ENCODE measurements at regions not wholly inside any gene's neighbourhood (a gene's known extent, or its start where the extent isn't known, plus 50 kb on each side); places are given as distances from the start of the nearest gene placed in this dataset.

- H3K9me3 ChIP-seq (ENCODE audit: control insufficient read depth, low read length), result peaks cover 1% of the 10 kb centered on the region
- H3K4me1 ChIP-seq (ENCODE audit: control insufficient read depth in 1 of 2, insufficient read depth in 2 of 2, low read length in 2 of 2), result no peaks in the 10 kb centered on the region
- no peak overlapping the region for H3K27ac ChIP-seq (ENCODE audit: low read depth in 1 of 2, low read length in 2 of 2)
- H3K36me3 ChIP-seq (ENCODE audit: control insufficient read depth in 1 of 2, insufficient read depth in 2 of 2, low read length in 1 of 2), result no peaks in the 10 kb centered on the region
- ATAC-seq (ENCODE audit: low FRiP score) (no peak), DNase-seq (no peak)
- no peak overlapping the region for H3K4me3 ChIP-seq (ENCODE audit: low read length in 2 of 2)
- intact Hi-C loops (cut with DNase I), result no loop called here
- WGBS, 2 donors, result 84 to 91% methylated on average over 2 of the region's 2 CpGs
- no peaks in the 10 kb centered on the region for H3K27me3 ChIP-seq (ENCODE audit: control insufficient read depth in 1 of 2, insufficient read depth in 2 of 2, low read length in 1 of 2)
Observed at GRCh38 chr2:223532161-223532560, 70.0 kb downstream of the SCG2 start.

GRCh38 chr2:223532712-223533111 lies 69.4 kb downstream of the SCG2 start:
- Histone ChIP-seq H3K4me3 (ENCODE audit: low read length in 2 of 2) (no peak overlapping the region), H3K27me3 (ENCODE audit: control insufficient read depth in 1 of 2, insufficient read depth in 2 of 2, low read length in 1 of 2) (no peaks in the 10 kb centered on the region), H3K27ac (ENCODE audit: low read depth in 1 of 2, low read length in 2 of 2) (no peak overlapping the region), H3K36me3 (ENCODE audit: control insufficient read depth in 1 of 2, insufficient read depth in 2 of 2, low read length in 1 of 2) (no peaks in the 10 kb centered on the region), H3K4me1 (ENCODE audit: control insufficient read depth in 1 of 2, insufficient read depth in 2 of 2, low read length in 2 of 2) (peaks cover 0 to under 1% of the 10 kb centered on the region in 2 donors), H3K9me3 (ENCODE audit: control insufficient read depth, low read length) (peaks cover 1% of the 10 kb centered on the region)
- intact Hi-C loops (cut with DNase I), result no loop called here
- no peak for ATAC-seq (ENCODE audit: low FRiP score)
- DNase-seq, result no peak
- WGBS, 2 donors, result 89 to 100% methylated on average over 1 of the region's 1 CpG

GRCh38 chr2:223536546-223536945 lies 65.6 kb downstream of the SCG2 start:
- no peaks in the 10 kb centered on the region for H3K36me3 ChIP-seq (ENCODE audit: control insufficient read depth in 1 of 2, insufficient read depth in 2 of 2, low read length in 1 of 2)
- DNase-seq, result no peak
- H3K27ac ChIP-seq (ENCODE audit: low read depth in 1 of 2, low read length in 2 of 2), result no peak overlapping the region
- H3K27me3 ChIP-seq (ENCODE audit: control insufficient read depth in 1 of 2, insufficient read depth in 2 of 2, low read length in 1 of 2), result no peaks in the 10 kb centered on the region
- WGBS, 2 donors, result 76 to 82% methylated on average over 2 of the region's 2 CpGs
- ATAC-seq (ENCODE audit: low FRiP score), result no peak
- no peak overlapping the region for H3K4me3 ChIP-seq (ENCODE audit: low read length in 2 of 2)
- H3K4me1 ChIP-seq (ENCODE audit: control insufficient read depth in 1 of 2, insufficient read depth in 2 of 2, low read length in 2 of 2), result peaks cover 0 to 6% of the 10 kb centered on the region in 2 donors
- H3K9me3 ChIP-seq (ENCODE audit: control insufficient read depth, low read length), result no peaks in the 10 kb centered on the region
- intact Hi-C loops (cut with DNase I), result no loop called here

- no peaks in the 10 kb centered on the region for H3K36me3 ChIP-seq (ENCODE audit: control insufficient read depth in 1 of 2, insufficient read depth in 2 of 2, low read length in 1 of 2)
- intact Hi-C loops (cut with DNase I), result no loop called here
- 8 to 13% methylated on average over 1 of the region's 1 CpG for WGBS, 2 donors
- no peak overlapping the region for H3K4me3 ChIP-seq (ENCODE audit: low read length in 2 of 2)
- no peaks in the 10 kb centered on the region for H3K27me3 ChIP-seq (ENCODE audit: control insufficient read depth in 1 of 2, insufficient read depth in 2 of 2, low read length in 1 of 2)
- no peaks in the 10 kb centered on the region for H3K9me3 ChIP-seq (ENCODE audit: control insufficient read depth, low read length)
- peaks cover 0 to 6% of the 10 kb centered on the region in 2 donors for H3K4me1 ChIP-seq (ENCODE audit: control insufficient read depth in 1 of 2, insufficient read depth in 2 of 2, low read length in 2 of 2)
- DNase-seq, result no peak
- H3K27ac ChIP-seq (ENCODE audit: low read depth in 1 of 2, low read length in 2 of 2), result no peak overlapping the region
- ATAC-seq (ENCODE audit: low FRiP score), result no peak
Observed at GRCh38 chr2:223537115-223537514, 65.0 kb downstream of the SCG2 start.

- 60 to 66% methylated on average over 5 of the region's 5 CpGs for WGBS, 2 donors
- DNase-seq (no peak), ATAC-seq (ENCODE audit: low FRiP score) (no peak)
- no peak overlapping the region for H3K4me3 ChIP-seq (ENCODE audit: low read length in 2 of 2)
- H3K27ac ChIP-seq (ENCODE audit: low read depth in 1 of 2, low read length in 2 of 2), result no peak overlapping the region
- H3K9me3 ChIP-seq (ENCODE audit: control insufficient read depth, low read length), result no peaks in the 10 kb centered on the region
- no peaks in the 10 kb centered on the region for H3K27me3 ChIP-seq (ENCODE audit: control insufficient read depth in 1 of 2, insufficient read depth in 2 of 2, low read length in 1 of 2)
- no peaks in the 10 kb centered on the region for H3K36me3 ChIP-seq (ENCODE audit: control insufficient read depth in 1 of 2, insufficient read depth in 2 of 2, low read length in 1 of 2)
- intact Hi-C loops (cut with DNase I), result no loop called here
- peaks cover 0 to 6% of the 10 kb centered on the region in 2 donors for H3K4me1 ChIP-seq (ENCODE audit: control insufficient read depth in 1 of 2, insufficient read depth in 2 of 2, low read length in 2 of 2)
Observed at GRCh38 chr2:223537651-223538601, 64.2 kb downstream of the SCG2 start.

- Histone ChIP-seq H3K27ac (ENCODE audit: low read depth in 1 of 2, low read length in 2 of 2) (no peak overlapping the region), H3K27me3 (ENCODE audit: control insufficient read depth in 1 of 2, insufficient read depth in 2 of 2, low read length in 1 of 2) (no peaks in the 10 kb centered on the region), H3K4me1 (ENCODE audit: control insufficient read depth in 1 of 2, insufficient read depth in 2 of 2, low read length in 2 of 2) (peaks cover 0 to 6% of the 10 kb centered on the region in 2 donors), H3K9me3 (ENCODE audit: control insufficient read depth, low read length) (no peaks in the 10 kb centered on the region), H3K36me3 (ENCODE audit: control insufficient read depth in 1 of 2, insufficient read depth in 2 of 2, low read length in 1 of 2) (no peaks in the 10 kb centered on the region), H3K4me3 (ENCODE audit: low read length in 2 of 2) (no peak overlapping the region)
- ATAC-seq (ENCODE audit: low FRiP score) (peak; percentile 54), DNase-seq (no peak)
- intact Hi-C loops (cut with DNase I), result no loop called here
- WGBS, 2 donors, result 22% methylated on average over 8 of the region's 8 CpGs
Observed at GRCh38 chr2:223538920-223539440, 63.2 kb downstream of the SCG2 start.

- Histone ChIP-seq H3K9me3 (ENCODE audit: control insufficient read depth, low read length) (no peaks in the 10 kb centered on the region), H3K36me3 (ENCODE audit: control insufficient read depth in 1 of 2, insufficient read depth in 2 of 2, low read length in 1 of 2) (no peaks in the 10 kb centered on the region), H3K27ac (ENCODE audit: low read depth in 1 of 2, low read length in 2 of 2) (no peak overlapping the region), H3K4me3 (ENCODE audit: low read length in 2 of 2) (no peak overlapping the region), H3K27me3 (ENCODE audit: control insufficient read depth in 1 of 2, insufficient read depth in 2 of 2, low read length in 1 of 2) (no peaks in the 10 kb centered on the region), H3K4me1 (ENCODE audit: control insufficient read depth in 1 of 2, insufficient read depth in 2 of 2, low read length in 2 of 2) (peaks cover 0 to 6% of the 10 kb centered on the region in 2 donors)
- ATAC-seq (ENCODE audit: low FRiP score), result no peak
- intact Hi-C loops (cut with DNase I), result no loop called here
- DNase-seq, result no peak
- WGBS, 2 donors, result 91 to 97% methylated on average over 2 of the region's 2 CpGs
Observed at GRCh38 chr2:223541546-223541945, 60.6 kb downstream of the SCG2 start.

- Histone ChIP-seq H3K9me3 (ENCODE audit: control insufficient read depth, low read length) (no peaks in the 10 kb centered on the region), H3K4me3 (ENCODE audit: low read length in 2 of 2) (no peak overlapping the region), H3K27ac (ENCODE audit: low read depth in 1 of 2, low read length in 2 of 2) (no peak overlapping the region), H3K27me3 (ENCODE audit: control insufficient read depth in 1 of 2, insufficient read depth in 2 of 2, low read length in 1 of 2) (no peaks in the 10 kb centered on the region), H3K4me1 (ENCODE audit: control insufficient read depth in 1 of 2, insufficient read depth in 2 of 2, low read length in 2 of 2) (peaks cover 0 to 6% of the 10 kb centered on the region in 2 donors), H3K36me3 (ENCODE audit: control insufficient read depth in 1 of 2, insufficient read depth in 2 of 2, low read length in 1 of 2) (no peaks in the 10 kb centered on the region)
- intact Hi-C loops (cut with DNase I), result no loop called here
- WGBS, 2 donors, result 98% methylated on average over 7 of the region's 7 CpGs
- no peak for ATAC-seq (ENCODE audit: low FRiP score)
- DNase-seq, result no peak
Observed at GRCh38 chr2:223542501-223542900, 59.7 kb downstream of the SCG2 start.

- Histone ChIP-seq H3K27ac (ENCODE audit: low read depth in 1 of 2, low read length in 2 of 2) (no peak overlapping the region), H3K27me3 (ENCODE audit: control insufficient read depth in 1 of 2, insufficient read depth in 2 of 2, low read length in 1 of 2) (no peaks in the 10 kb centered on the region), H3K9me3 (ENCODE audit: control insufficient read depth, low read length) (no peaks in the 10 kb centered on the region), H3K36me3 (ENCODE audit: control insufficient read depth in 1 of 2, insufficient read depth in 2 of 2, low read length in 1 of 2) (no peaks in the 10 kb centered on the region), H3K4me1 (ENCODE audit: control insufficient read depth in 1 of 2, insufficient read depth in 2 of 2, low read length in 2 of 2) (no peaks in the 10 kb centered on the region), H3K4me3 (ENCODE audit: low read length in 2 of 2) (no peak overlapping the region)
- 79 to 88% methylated on average over 2 of the region's 2 CpGs for WGBS, 2 donors
- DNase-seq, result no peak
- intact Hi-C loops (cut with DNase I), result no loop called here
- ATAC-seq (ENCODE audit: low FRiP score), result no peak
Observed at GRCh38 chr2:223545406-223545805, 56.8 kb downstream of the SCG2 start.
